Cardiac muscle cell (in vitro differentiated cells and primary cell): ENCODE measurements at regions not wholly inside any gene's neighbourhood (a gene's known extent, or its start where the extent isn't known, plus 50 kb on each side); places are given as distances from the start of the nearest gene placed in this dataset.
A peak's percentile ranks its signal among the peaks of the same experiment; 100 is the strongest.

Experiments used
- DNase-seq, 2 donors: peaks; one replicate each; pipeline versions ENCODE4 v3.0.0 to v3.0.0-alpha.2; 2010 to 2017; ENCODE audit warnings: low read depth in 1 of 2, low spot score in 1 of 2
- H3K27ac ChIP-seq: fragments of 200-600 bp; sonication (generic); 2 replicates; pipeline ENCODE4 v1.5.1; 2016
- H3K27me3 ChIP-seq: fragments of 200-600 bp; sonication (generic); 2 replicates; pipeline ENCODE4 v1.6.0; 2016; ENCODE audit warnings: control low read depth
- H3K36me3 ChIP-seq: fragments of 200-600 bp; sonication (generic); 2 replicates; pipeline ENCODE4 v1.5.1; 2016; ENCODE audit warnings: control low read depth
- H3K4me1 ChIP-seq: fragments of 200-600 bp; sonication (generic); 2 replicates; pipeline ENCODE4 v1.8.1; 2017; ENCODE audit warnings: low read depth, mild to moderate bottlenecking, mixed run types
- H3K4me3 ChIP-seq: fragments of 200-600 bp; sonication (generic); 2 replicates; pipeline ENCODE4 v1.5.1; 2016; ENCODE audit warnings: mild to moderate bottlenecking
- H3K9me3 ChIP-seq: fragments of 200-600 bp; sonication (generic); 2 replicates; pipeline ENCODE4 v1.5.1; 2017; ENCODE audit warnings: low read depth, mild to moderate bottlenecking, control low read depth
- CTCF ChIP-seq: IDR thresholded peaks from 2 replicates; pipeline ENCODE4 v1.5.1; 2012; ENCODE audit warnings: low read depth, mild to moderate bottlenecking, low read length

GRCh38 chr7:25851332-25852210 lies 300.4 kb upstream of the NFE2L3 start:
- TF ChIP-seq CTCF: peak; percentile 84

GRCh38 chr7:25852211-25852938 lies 299.6 kb upstream of the NFE2L3 start:
- no peak for TF ChIP-seq CTCF
- H3K27me3 ChIP-seq: no peaks in the 10 kb centered on the region
- H3K4me1 ChIP-seq: peaks cover 41% of the 10 kb centered on the region
- H3K36me3 ChIP-seq: no peaks in the 10 kb centered on the region
- DNase-seq: peak; percentile 66 to 67
- no peak overlapping the region for H3K27ac ChIP-seq
- H3K4me3 ChIP-seq: peak overlapping the region; percentile 9
- no peaks in the 10 kb centered on the region for H3K9me3 ChIP-seq

More at GRCh38 chr7:25851332-25852210, 300.4 kb upstream of the NFE2L3 start:
- no peak overlapping the region for H3K4me3 ChIP-seq
- H3K36me3 ChIP-seq: no peaks in the 10 kb centered on the region
- H3K9me3 ChIP-seq: no peaks in the 10 kb centered on the region
- H3K4me1 ChIP-seq: peaks cover 49% of the 10 kb centered on the region
- H3K27me3 ChIP-seq: no peaks in the 10 kb centered on the region
- peak; percentile 90 for DNase-seq
- no peak overlapping the region for H3K27ac ChIP-seq

- TF ChIP-seq CTCF: no peak
- H3K9me3 ChIP-seq: no peaks in the 10 kb centered on the region
Observed at GRCh38 chr7:25852939-25853271, 299.1 kb upstream of the NFE2L3 start.

GRCh38 chr7:25853314-25853713 lies 298.7 kb upstream of the NFE2L3 start:
- Histone ChIP-seq H3K4me3 (no peak overlapping the region), H3K36me3 (no peaks in the 10 kb centered on the region), H3K27me3 (peaks cover 6% of the 10 kb centered on the region), H3K9me3 (no peaks in the 10 kb centered on the region), H3K27ac (peak overlapping the region; percentile 81), H3K4me1 (peaks cover 38% of the 10 kb centered on the region)
- TF ChIP-seq CTCF: no peak
- DNase-seq: no peak

More at GRCh38 chr7:25852939-25853271, 299.1 kb upstream of the NFE2L3 start:
- no peak overlapping the region for H3K4me3 ChIP-seq
- H3K27me3 ChIP-seq: peaks cover 2% of the 10 kb centered on the region
- peaks cover 38% of the 10 kb centered on the region for H3K4me1 ChIP-seq
- H3K36me3 ChIP-seq: no peaks in the 10 kb centered on the region
- no peak overlapping the region for H3K27ac ChIP-seq
- no peak for DNase-seq

- TF ChIP-seq CTCF: no peak
- H3K27me3 ChIP-seq: peaks cover 12% of the 10 kb centered on the region
- H3K9me3 ChIP-seq: no peaks in the 10 kb centered on the region
- peak overlapping the region; percentile 81 for H3K27ac ChIP-seq
- no peak overlapping the region for H3K4me3 ChIP-seq
- H3K36me3 ChIP-seq: no peaks in the 10 kb centered on the region
- peaks cover 38% of the 10 kb centered on the region for H3K4me1 ChIP-seq
- DNase-seq: no peak
Observed at GRCh38 chr7:25854059-25854458, 297.9 kb upstream of the NFE2L3 start.
